ENCODE measurements at regions not wholly inside any gene's neighbourhood (a gene's known extent, or its start where the extent isn't known, plus 50 kb on each side); places are given as distances from the start of the nearest gene placed in this dataset.

GRCh38 chr2:58512878-58513277 is 271.8 kb upstream of the FANCL start:
- ATAC-seq: no peak
- TF ChIP-seq ZNF565 (CRISPR knock-in tag; conservative IDR thresholded peaks at IDR 0.05; ENCODE audit: low read depth): no peak
- TF ChIP-seq ESRRG (CRISPR knock-in tag; IDR thresholded peaks at IDR 0.05): no peak
- no peak for TF ChIP-seq RARB (CRISPR knock-in tag; IDR thresholded peaks at IDR 0.05)
- TF ChIP-seq, protein P1, sequence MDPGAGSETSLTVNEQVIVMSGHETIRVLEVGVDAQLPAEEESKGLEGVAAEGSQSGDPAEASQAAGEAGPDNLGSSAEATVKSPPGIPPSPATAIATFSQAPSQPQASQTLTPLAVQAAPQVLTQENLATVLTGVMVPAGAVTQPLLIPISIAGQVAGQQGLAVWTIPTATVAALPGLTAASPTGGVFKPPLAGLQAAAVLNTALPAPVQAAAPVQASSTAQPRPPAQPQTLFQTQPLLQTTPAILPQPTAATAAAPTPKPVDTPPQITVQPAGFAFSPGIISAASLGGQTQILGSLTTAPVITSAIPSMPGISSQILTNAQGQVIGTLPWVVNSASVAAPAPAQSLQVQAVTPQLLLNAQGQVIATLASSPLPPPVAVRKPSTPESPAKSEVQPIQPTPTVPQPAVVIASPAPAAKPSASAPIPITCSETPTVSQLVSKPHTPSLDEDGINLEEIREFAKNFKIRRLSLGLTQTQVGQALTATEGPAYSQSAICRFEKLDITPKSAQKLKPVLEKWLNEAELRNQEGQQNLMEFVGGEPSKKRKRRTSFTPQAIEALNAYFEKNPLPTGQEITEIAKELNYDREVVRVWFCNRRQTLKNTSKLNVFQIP (CRISPR knock-in tag; IDR thresholded peaks at IDR 0.05; ENCODE audit: borderline replicate concordance, low read depth): no peak
- TF ChIP-seq ZFP3 (CRISPR knock-in tag; IDR thresholded peaks at IDR 0.05): no peak
- no peak for TF ChIP-seq ZNF8 (CRISPR knock-in tag; IDR thresholded peaks at IDR 0.05)
- no peak for TF ChIP-seq ARNTL (CRISPR knock-in tag; IDR thresholded peaks at IDR 0.05; ENCODE audit: borderline replicate concordance, low read depth)
- no peak for TF ChIP-seq CSRNP3 (CRISPR knock-in tag; IDR thresholded peaks at IDR 0.05)
- no peak for TF ChIP-seq CSDC2 (CRISPR knock-in tag; IDR thresholded peaks at IDR 0.05)

DNA sequence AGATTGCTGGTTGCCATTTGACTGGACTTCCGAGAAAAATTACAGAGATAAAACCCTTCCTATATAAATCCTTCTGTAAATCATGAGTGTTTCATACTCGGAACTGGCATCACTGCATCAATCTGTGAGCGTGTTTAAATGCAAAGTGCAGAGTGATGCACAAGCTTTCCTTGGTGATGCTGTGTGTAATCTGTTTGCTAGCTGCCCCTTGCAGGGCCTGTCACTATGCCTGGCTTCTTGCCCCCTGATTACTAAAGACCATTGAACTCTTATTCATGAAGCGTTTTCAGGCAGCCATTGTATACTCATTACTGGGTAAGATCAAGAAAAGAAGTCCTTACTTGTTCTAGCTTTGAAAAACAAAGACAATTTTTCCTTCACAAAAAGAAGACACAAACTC is 266.9 kb upstream of the FANCL start:
- no peak for TF ChIP-seq CSDC2 (CRISPR knock-in tag; IDR thresholded peaks at IDR 0.05)
- no peak for TF ChIP-seq ZNF70 (CRISPR knock-in tag; IDR thresholded peaks at IDR 0.05)
- no peak for TF ChIP-seq ZC3H10 (CRISPR knock-in tag; IDR thresholded peaks at IDR 0.05)
- no peak for TF ChIP-seq PATZ1 (CRISPR knock-in tag; IDR thresholded peaks at IDR 0.05; ENCODE audit: borderline replicate concordance)
- no peak for TF ChIP-seq ZFP3 (CRISPR knock-in tag; IDR thresholded peaks at IDR 0.05)
- no peak for TF ChIP-seq TOX (CRISPR knock-in tag; IDR thresholded peaks at IDR 0.05; ENCODE audit: borderline replicate concordance)
- no peak for TF ChIP-seq RARB (CRISPR knock-in tag; IDR thresholded peaks at IDR 0.05)
- TF ChIP-seq TSHZ2 (CRISPR knock-in tag; IDR thresholded peaks at IDR 0.05): no peak
- no peak for TF ChIP-seq ISL1 (CRISPR knock-in tag; IDR thresholded peaks at IDR 0.05)
- TF ChIP-seq SNAI2 (CRISPR knock-in tag; IDR thresholded peaks at IDR 0.05): no peak
- TF ChIP-seq TCF4 (CRISPR knock-in tag; IDR thresholded peaks at IDR 0.05; ENCODE audit: borderline replicate concordance): no peak
- no peak for TF ChIP-seq ESRRG (CRISPR knock-in tag; IDR thresholded peaks at IDR 0.05)
- no peak for TF ChIP-seq CSRNP3 (CRISPR knock-in tag; IDR thresholded peaks at IDR 0.05)
- ATAC-seq: no peak

DNA sequence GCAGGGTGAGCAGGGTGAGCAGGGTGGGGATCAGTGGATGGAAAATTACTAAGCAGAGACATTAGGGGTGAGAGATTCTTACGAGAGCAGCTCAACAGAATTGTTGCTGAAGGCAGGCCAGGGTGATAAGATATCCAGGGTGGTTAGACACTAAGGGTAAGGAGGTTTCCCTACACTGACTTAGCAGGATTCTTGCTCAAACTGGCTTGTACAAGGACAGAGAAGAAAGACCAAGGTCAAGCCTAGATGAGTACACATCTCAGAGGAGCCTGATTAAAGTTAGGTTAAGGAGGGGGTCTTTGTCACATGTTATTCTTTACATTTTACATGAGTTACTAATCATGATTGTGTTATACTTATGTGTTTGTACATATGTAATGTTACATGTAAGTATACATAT is 262.8 kb upstream of the FANCL start:
- no peak for ATAC-seq
- TF ChIP-seq ZC3H10 (CRISPR knock-in tag; IDR thresholded peaks at IDR 0.05): no peak
- TF ChIP-seq TSHZ2 (CRISPR knock-in tag; IDR thresholded peaks at IDR 0.05): no peak
- no peak for TF ChIP-seq SNAI2 (CRISPR knock-in tag; IDR thresholded peaks at IDR 0.05)
- no peak for TF ChIP-seq PPARA (CRISPR knock-in tag; IDR thresholded peaks at IDR 0.05; ENCODE audit: borderline replicate concordance)
- no peak for TF ChIP-seq ESRRG (CRISPR knock-in tag; IDR thresholded peaks at IDR 0.05)
- no peak for TF ChIP-seq ARNTL (CRISPR knock-in tag; IDR thresholded peaks at IDR 0.05; ENCODE audit: borderline replicate concordance, low read depth)
- TF ChIP-seq CREB5 (CRISPR knock-in tag; IDR thresholded peaks at IDR 0.05; ENCODE audit: low read depth): no peak
- TF ChIP-seq ZNF70 (CRISPR knock-in tag; IDR thresholded peaks at IDR 0.05): no peak
